ENCODE measurements at regions not wholly inside any gene's neighbourhood (a gene's known extent, or its start where the extent isn't known, plus 50 kb on each side); places are given as distances from the start of the nearest gene placed in this dataset.

- H3K27me3 ChIP-seq (ENCODE audit: control insufficient read depth, insufficient read depth, low read length): no peaks in the 10 kb centered on the region
- H3K4me3 ChIP-seq (ENCODE audit: low read depth, low read length): no peak overlapping the region
- no peak for DNase-seq (ENCODE audit: low read depth, low spot score)
- TF ChIP-seq CTCF (IDR thresholded peaks at IDR 0.05; ENCODE audit: low read depth, low read length): no peak
- CTCF ChIA-PET: no interaction called here
- H3K9me3 ChIP-seq (ENCODE audit: control insufficient read depth, insufficient read depth, low read length): no peaks in the 10 kb centered on the region
- H3K27ac ChIP-seq (ENCODE audit: low read depth, low read length): no peak overlapping the region
- POLR2A ChIA-PET: no interaction called here
Observed at GRCh38 chr6:9192405-9192909, 757.1 kb upstream of the SLC35B3 start.

- Histone ChIP-seq H3K9me3 (ENCODE audit: control insufficient read depth, insufficient read depth, low read length) (no peaks in the 10 kb centered on the region), H3K27ac (ENCODE audit: low read depth, low read length) (no peak overlapping the region), H3K27me3 (ENCODE audit: control insufficient read depth, insufficient read depth, low read length) (no peaks in the 10 kb centered on the region), H3K4me3 (ENCODE audit: low read depth, low read length) (no peak overlapping the region)
- no peak for DNase-seq (ENCODE audit: low read depth, low spot score)
- CTCF ChIA-PET: no interaction called here
- no peak for TF ChIP-seq CTCF (IDR thresholded peaks at IDR 0.05; ENCODE audit: low read depth, low read length)
- POLR2A ChIA-PET: no interaction called here
Observed at GRCh38 chr6:9186148-9186547, 750.8 kb upstream of the SLC35B3 start.

GRCh38 chr6:9178071-9178470, 742.7 kb upstream of the SLC35B3 start:
- no peak for DNase-seq (ENCODE audit: low read depth, low spot score)
- no peak for TF ChIP-seq CTCF (IDR thresholded peaks at IDR 0.05; ENCODE audit: low read depth, low read length)
- Histone ChIP-seq H3K27ac (ENCODE audit: low read depth, low read length) (no peak overlapping the region), H3K27me3 (ENCODE audit: control insufficient read depth, insufficient read depth, low read length) (no peaks in the 10 kb centered on the region), H3K4me3 (ENCODE audit: low read depth, low read length) (no peak overlapping the region), H3K9me3 (ENCODE audit: control insufficient read depth, insufficient read depth, low read length) (no peaks in the 10 kb centered on the region)
- ChIA-PET POLR2A (no interaction called here), CTCF (no interaction called here)

GRCh38 chr6:9173229-9173628, 737.9 kb upstream of the SLC35B3 start:
- CTCF ChIA-PET: no interaction called here
- no peaks in the 10 kb centered on the region for H3K9me3 ChIP-seq (ENCODE audit: control insufficient read depth, insufficient read depth, low read length)
- POLR2A ChIA-PET: no interaction called here
- TF ChIP-seq CTCF (IDR thresholded peaks at IDR 0.05; ENCODE audit: low read depth, low read length): no peak
- no peak overlapping the region for H3K27ac ChIP-seq (ENCODE audit: low read depth, low read length)
- H3K4me3 ChIP-seq (ENCODE audit: low read depth, low read length): no peak overlapping the region
- no peaks in the 10 kb centered on the region for H3K27me3 ChIP-seq (ENCODE audit: control insufficient read depth, insufficient read depth, low read length)
- no peak for DNase-seq (ENCODE audit: low read depth, low spot score)

GRCh38 chr6:9172096-9172495, 736.8 kb upstream of the SLC35B3 start:
- Histone ChIP-seq H3K27ac (ENCODE audit: low read depth, low read length) (no peak overlapping the region), H3K4me3 (ENCODE audit: low read depth, low read length) (no peak overlapping the region), H3K27me3 (ENCODE audit: control insufficient read depth, insufficient read depth, low read length) (no peaks in the 10 kb centered on the region), H3K9me3 (ENCODE audit: control insufficient read depth, insufficient read depth, low read length) (no peaks in the 10 kb centered on the region)
- no peak for DNase-seq (ENCODE audit: low read depth, low spot score)
- POLR2A ChIA-PET: no interaction called here
- CTCF ChIA-PET: no interaction called here
- TF ChIP-seq CTCF (IDR thresholded peaks at IDR 0.05; ENCODE audit: low read depth, low read length): no peak
